ENCODE measurements at regions not wholly inside any gene's neighbourhood (a gene's known extent, or its start where the extent isn't known, plus 50 kb on each side); places are given as distances from the start of the nearest gene placed in this dataset.

DNA sequence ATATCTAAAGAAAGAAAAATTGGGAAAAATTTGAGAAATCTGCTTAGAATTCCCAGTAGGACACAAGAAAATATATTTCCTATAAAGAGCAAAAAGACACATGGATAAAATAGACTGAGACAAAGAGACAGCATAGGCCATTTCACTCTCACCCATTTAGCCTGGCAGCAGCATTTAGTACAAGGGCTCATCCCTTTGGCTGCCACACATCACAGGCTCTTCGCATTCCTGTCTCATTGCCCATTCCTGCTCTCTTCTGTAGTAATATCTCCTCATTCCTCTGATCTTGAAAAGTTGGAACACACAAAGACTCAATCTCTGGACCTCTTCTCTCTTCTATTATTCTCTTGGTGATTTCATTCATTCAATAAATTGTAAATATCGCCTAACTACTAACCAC, 162.6 kb downstream of the SOX11 start:
- no peaks in the 10 kb centered on the region for H3K36me3 Mint-ChIP-seq
- no peak overlapping the region for H3K27ac Mint-ChIP-seq
- H3K27me3 Mint-ChIP-seq (ENCODE audit: low read depth in 3 of 3) = peaks cover 0 to 1% (median 0%) of the 10 kb centered on the region in 3 donors
- H3K4me3 Mint-ChIP-seq = no peak overlapping the region
- no peaks in the 10 kb centered on the region for H3K4me1 Mint-ChIP-seq
- DNase-seq = no peak
- H3K9me3 Mint-ChIP-seq = peaks cover 4 to 32% (median 11%) of the 10 kb centered on the region in 6 donors

DNA sequence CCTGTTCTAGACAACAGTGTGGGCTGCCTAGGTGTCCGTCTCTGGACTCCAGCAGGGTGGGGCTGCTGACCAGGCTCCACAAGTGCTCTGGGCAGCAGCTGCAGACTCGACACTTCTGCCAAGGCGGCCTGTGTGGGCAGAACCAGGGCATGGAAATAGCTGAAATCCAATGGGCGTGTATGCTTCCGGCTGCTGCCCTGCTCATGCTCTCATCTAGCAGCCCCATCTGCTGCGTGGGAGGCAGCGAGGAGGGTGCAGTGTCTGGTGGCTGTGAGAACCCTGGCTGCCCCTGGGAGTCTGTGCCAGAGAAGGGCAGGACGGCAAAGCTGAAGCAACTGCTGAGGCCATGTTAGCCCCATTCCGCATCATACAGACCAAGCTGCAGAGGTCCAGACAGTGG, 174.9 kb downstream of the SOX11 start:
- no peak for DNase-seq
- Mint-ChIP-seq H3K4me3 (no peak overlapping the region), H3K9me3 (peaks cover 3 to 28% (median 13%) of the 10 kb centered on the region in 6 donors), H3K27ac (no peak overlapping the region), H3K4me1 (no peaks in the 10 kb centered on the region), H3K36me3 (no peaks in the 10 kb centered on the region), H3K27me3 (ENCODE audit: low read depth in 3 of 3) (peaks cover 0 to 5% (median 3%) of the 10 kb centered on the region in 3 donors)

DNA sequence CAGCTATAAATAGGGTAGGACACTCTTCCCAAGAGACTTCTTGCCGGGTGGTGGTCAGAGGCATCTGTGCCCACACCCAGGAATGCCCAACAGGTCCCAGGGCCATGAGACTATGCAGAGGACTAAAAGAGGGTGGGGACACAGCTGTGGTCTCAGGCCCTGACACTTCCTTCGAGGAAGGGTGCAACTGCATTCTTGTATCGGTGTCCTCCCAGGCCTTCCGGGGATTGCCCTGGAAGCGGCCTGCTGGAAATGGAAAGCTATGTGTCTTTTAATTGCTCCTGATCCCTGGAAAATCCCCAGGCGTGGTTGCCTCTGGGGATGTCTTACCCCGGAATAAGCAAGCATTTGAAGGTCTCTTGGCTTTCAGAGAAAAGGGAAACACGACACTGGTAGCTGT, 176.7 kb downstream of the SOX11 start:
- H3K4me3 Mint-ChIP-seq = no peak overlapping the region
- DNase-seq = no peak
- H3K4me1 Mint-ChIP-seq = no peaks in the 10 kb centered on the region
- H3K36me3 Mint-ChIP-seq = no peaks in the 10 kb centered on the region
- H3K27me3 Mint-ChIP-seq (ENCODE audit: low read depth in 3 of 3) = peaks cover 0 to 5% (median 3%) of the 10 kb centered on the region in 3 donors
- peaks cover 3 to 30% (median 16%) of the 10 kb centered on the region in 6 donors for H3K9me3 Mint-ChIP-seq
- no peak overlapping the region for H3K27ac Mint-ChIP-seq

DNA sequence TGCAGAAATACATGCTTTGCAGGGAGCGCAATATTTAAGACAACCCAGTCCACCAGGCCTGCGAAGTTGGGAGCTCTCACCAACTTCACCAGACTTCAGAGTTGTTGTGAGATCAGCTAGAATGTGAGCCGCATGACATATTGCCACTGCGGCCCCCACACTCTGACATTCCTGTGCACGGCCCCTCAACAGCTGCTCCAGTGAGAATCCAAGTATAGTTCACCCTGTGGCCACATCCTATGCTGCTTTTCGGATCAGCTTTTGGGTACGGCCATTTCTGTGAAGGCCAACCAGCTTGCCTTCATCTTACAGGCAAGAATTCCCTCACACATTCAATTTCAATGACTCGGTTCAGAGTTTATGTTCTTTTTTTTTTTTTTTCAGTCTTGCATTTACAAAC, 177.8 kb downstream of the SOX11 start:
- no peak for DNase-seq
- H3K9me3 Mint-ChIP-seq = peaks cover 3 to 28% (median 9%) of the 10 kb centered on the region in 6 donors
- no peaks in the 10 kb centered on the region for H3K4me1 Mint-ChIP-seq
- no peak overlapping the region for H3K27ac Mint-ChIP-seq
- H3K27me3 Mint-ChIP-seq (ENCODE audit: low read depth in 3 of 3) = peaks cover 0 to 3% (median 0%) of the 10 kb centered on the region in 3 donors
- H3K4me3 Mint-ChIP-seq = no peak overlapping the region
- H3K36me3 Mint-ChIP-seq = no peaks in the 10 kb centered on the region

DNA sequence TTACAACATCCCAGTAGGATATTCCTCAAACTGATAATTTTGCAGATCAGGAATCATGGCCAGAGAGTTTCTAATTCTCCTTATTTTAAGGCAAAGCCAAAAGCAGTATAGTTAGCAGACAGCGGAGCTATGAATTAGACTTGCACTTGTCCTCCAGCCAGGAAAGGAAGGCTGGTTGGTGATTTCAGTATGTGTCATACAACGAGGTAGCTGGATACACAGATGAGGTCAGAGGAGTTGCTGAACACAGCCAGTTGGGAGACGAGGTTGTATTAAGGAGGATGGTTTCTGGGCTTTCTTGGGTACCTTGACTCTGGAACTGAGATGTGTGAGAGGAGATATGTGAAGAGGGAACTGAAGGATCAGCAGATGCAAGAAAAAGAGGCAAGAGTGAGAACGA, 185.2 kb downstream of the SOX11 start:
- DNase-seq = no peak
- Mint-ChIP-seq H3K4me1 (no peaks in the 10 kb centered on the region), H3K27ac (no peak overlapping the region), H3K9me3 (peaks cover 0 to 28% (median 8%) of the 10 kb centered on the region in 6 donors), H3K36me3 (no peaks in the 10 kb centered on the region), H3K27me3 (ENCODE audit: low read depth in 3 of 3) (no peaks in the 10 kb centered on the region), H3K4me3 (no peak overlapping the region)

DNA sequence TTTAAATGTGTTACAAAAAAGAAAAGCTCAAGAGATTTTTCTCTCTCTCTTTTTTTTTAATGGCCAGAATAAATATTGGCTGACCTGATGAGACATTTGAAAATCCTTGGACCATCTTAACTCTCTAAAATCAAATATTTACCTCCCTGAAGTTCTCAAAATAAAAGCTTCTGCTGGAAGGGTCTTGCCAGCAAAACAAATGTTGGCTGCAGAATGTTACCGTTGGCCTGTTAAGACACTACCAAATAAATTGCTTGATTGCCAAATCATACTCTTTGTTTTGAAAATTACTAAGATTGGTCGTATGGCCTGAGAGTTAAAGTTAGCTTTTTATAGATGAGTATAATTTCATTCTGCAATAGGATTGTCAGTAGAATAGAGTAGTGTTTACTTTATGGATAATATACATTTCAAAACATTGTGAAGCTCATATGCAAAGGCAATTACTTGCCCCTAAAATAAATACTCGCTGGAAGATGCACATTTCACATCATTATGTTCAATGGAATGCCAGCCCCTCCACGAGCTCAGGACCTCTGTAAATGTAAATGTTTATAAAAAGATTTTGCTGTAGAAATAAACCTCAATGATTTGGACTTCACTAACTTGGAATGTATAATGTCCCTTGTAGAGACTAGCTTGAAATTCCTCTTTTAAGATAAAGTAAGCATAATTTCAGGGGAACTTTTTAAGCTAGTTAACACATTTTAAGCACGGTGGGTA, 193.4 kb downstream of the SOX11 start:
- Mint-ChIP-seq H3K27me3 (ENCODE audit: low read depth in 3 of 3) (peaks cover 0 to 2% (median 0%) of the 10 kb centered on the region in 3 donors), H3K36me3 (peaks cover 0 to 4% (median 0%) of the 10 kb centered on the region in 3 donors), H3K27ac (no peak overlapping the region), H3K4me1 (no peaks in the 10 kb centered on the region), H3K4me3 (no peak overlapping the region), H3K9me3 (peaks cover 2 to 30% (median 8%) of the 10 kb centered on the region in 6 donors)
- no peak for DNase-seq

DNA sequence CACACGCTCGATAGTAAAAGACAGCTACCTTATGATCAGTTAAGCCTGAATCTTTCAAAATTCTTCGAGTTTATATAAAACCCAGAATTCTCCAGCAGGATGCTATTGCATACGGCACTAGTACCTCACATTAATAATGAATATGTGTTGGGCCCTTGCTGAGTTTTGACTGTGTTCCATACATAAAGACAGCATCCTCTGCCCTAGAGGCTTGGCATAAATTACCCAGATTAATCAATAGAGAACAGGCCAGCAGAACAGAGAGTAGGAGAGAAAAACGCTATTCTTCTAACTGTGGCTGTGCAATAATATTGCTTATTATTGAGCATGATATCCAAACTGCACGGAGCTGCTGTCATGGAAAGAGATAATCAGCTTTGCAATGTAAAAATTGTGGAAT, 194.3 kb downstream of the SOX11 start:
- no peaks in the 10 kb centered on the region for H3K4me1 Mint-ChIP-seq
- H3K36me3 Mint-ChIP-seq = peaks cover 0 to 4% (median 0%) of the 10 kb centered on the region in 3 donors
- H3K9me3 Mint-ChIP-seq = peaks cover 2 to 29% (median 8%) of the 10 kb centered on the region in 6 donors
- H3K4me3 Mint-ChIP-seq = no peak overlapping the region
- H3K27me3 Mint-ChIP-seq (ENCODE audit: low read depth in 3 of 3) = peaks cover 0 to 2% (median 0%) of the 10 kb centered on the region in 3 donors
- no peak for DNase-seq
- no peak overlapping the region for H3K27ac Mint-ChIP-seq

DNA sequence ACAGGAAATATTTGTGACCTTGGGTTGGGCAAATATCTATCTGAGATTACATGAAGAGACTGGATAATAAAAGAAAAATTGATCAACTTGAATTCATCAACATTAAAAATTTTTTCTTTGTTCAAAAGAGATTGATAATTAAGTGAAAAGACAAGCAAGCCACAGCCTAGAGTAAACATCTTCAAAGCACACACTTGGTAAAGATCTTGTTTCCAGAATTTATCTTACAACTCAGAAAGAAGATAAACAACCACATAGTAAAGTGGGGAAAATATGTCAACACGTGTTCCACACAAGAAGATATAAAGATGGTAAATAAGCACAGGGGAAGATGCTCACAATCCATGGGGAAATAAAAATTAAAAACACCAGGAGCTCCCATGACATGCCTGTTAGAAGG, 195.9 kb downstream of the SOX11 start:
- Mint-ChIP-seq H3K4me3 (no peak overlapping the region), H3K36me3 (peaks cover 0 to 4% (median 0%) of the 10 kb centered on the region in 3 donors), H3K27me3 (ENCODE audit: low read depth in 3 of 3) (peaks cover 0 to 2% (median 0%) of the 10 kb centered on the region in 3 donors), H3K4me1 (no peaks in the 10 kb centered on the region), H3K9me3 (peaks cover 3 to 19% (median 11%) of the 10 kb centered on the region in 6 donors), H3K27ac (no peak overlapping the region)
- no peak for DNase-seq

DNA sequence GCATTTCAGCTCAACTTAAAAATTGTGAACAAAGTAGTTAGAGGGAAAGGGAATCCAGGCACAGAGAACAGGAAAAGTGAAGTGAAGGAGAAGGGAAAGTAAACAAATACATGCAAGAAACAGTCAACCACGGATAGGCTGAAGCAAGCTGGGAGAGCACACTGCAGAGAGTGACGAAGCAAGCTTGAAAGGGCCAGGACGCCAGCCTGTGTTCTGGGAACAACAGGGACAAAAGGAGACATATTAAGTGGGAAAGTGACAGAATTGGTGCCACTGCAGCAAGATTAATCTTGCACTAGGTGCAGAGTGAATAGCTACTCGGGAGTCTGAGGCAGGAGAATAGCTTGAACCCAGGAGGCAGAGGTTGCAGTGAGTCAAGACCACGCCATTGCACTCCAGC, 197.3 kb downstream of the SOX11 start:
- Mint-ChIP-seq H3K36me3 (peaks cover 0 to 4% (median 0%) of the 10 kb centered on the region in 3 donors), H3K27ac (no peak overlapping the region), H3K4me1 (no peaks in the 10 kb centered on the region), H3K27me3 (ENCODE audit: low read depth in 3 of 3) (peaks cover 0 to 2% (median 0%) of the 10 kb centered on the region in 3 donors), H3K9me3 (peaks cover 5 to 32% (median 14%) of the 10 kb centered on the region in 6 donors), H3K4me3 (no peak overlapping the region)
- no peak for DNase-seq

DNA sequence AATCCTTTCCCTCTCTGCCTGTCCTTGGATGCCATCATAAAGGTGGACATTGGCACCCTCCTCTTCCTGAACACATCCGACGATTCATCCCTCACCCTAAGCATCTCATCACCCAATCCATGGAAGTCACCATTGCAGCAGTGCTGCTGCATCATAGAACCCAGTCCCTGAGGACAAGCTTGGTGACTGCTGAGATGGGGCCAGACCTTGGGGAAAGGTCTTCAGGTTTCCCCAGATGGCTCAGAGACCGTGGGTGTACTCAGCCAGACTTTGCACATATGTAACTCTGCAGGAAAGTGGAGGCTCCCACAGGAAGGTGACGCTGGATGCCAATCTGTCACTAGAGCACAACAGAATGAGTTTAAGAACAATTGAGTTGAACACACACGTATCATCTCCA, 202.2 kb downstream of the SOX11 start:
- Mint-ChIP-seq H3K27me3 (ENCODE audit: low read depth in 3 of 3) (peaks cover 0 to 2% (median 0%) of the 10 kb centered on the region in 3 donors), H3K9me3 (peaks cover 4 to 26% (median 21%) of the 10 kb centered on the region in 6 donors), H3K27ac (no peak overlapping the region), H3K36me3 (no peaks in the 10 kb centered on the region), H3K4me1 (no peaks in the 10 kb centered on the region), H3K4me3 (no peak overlapping the region)
- DNase-seq = no peak

DNA sequence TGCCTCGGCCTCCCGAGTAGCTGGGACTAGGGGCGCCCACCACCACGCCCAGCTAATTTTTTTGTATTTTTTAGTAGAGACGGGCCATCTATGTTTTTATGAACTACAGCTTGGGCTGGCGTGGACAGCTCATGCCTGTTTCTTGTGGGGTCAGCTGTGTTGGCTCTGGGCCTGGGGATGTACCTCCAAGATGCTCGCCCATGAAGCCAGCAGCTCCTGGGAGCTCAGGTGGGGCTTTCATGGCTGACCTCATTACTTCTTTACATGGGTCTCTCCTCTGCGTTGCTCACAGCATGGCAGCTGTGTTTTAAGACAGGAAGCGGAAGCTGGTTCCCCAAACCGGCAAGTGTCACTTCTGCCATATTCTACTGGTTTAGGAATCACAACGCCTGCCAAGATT, 203.1 kb downstream of the SOX11 start:
- H3K9me3 Mint-ChIP-seq = peaks cover 2 to 24% (median 19%) of the 10 kb centered on the region in 6 donors
- H3K4me3 Mint-ChIP-seq = no peak overlapping the region
- no peak for DNase-seq
- no peak overlapping the region for H3K27ac Mint-ChIP-seq
- no peaks in the 10 kb centered on the region for H3K4me1 Mint-ChIP-seq
- H3K36me3 Mint-ChIP-seq = no peaks in the 10 kb centered on the region
- no peaks in the 10 kb centered on the region for H3K27me3 Mint-ChIP-seq (ENCODE audit: low read depth in 3 of 3)

DNA sequence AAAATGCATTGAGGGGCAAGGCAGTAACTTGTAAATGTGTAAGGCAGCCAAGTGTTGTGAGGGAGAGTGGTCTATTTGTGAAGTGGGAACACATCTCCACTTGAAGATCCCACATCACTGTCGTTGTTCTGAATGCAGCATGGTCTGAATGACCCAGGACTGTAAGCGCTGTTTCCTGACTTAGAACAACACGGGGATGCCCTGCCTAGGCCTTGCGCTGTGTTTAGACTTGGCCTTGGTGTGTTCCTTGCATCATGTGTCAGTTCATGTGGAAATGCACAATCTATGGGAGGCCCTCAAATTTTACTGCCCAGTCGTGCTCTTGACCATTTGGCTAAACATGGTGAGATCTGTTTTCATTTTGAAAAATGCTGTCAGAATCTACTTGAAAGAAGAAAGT, 205.1 kb downstream of the SOX11 start:
- Mint-ChIP-seq H3K27ac (no peak overlapping the region), H3K27me3 (ENCODE audit: low read depth in 3 of 3) (no peaks in the 10 kb centered on the region), H3K36me3 (no peaks in the 10 kb centered on the region), H3K4me1 (no peaks in the 10 kb centered on the region), H3K9me3 (peaks cover 2 to 23% (median 20%) of the 10 kb centered on the region in 6 donors), H3K4me3 (no peak overlapping the region)
- no peak for DNase-seq

DNA sequence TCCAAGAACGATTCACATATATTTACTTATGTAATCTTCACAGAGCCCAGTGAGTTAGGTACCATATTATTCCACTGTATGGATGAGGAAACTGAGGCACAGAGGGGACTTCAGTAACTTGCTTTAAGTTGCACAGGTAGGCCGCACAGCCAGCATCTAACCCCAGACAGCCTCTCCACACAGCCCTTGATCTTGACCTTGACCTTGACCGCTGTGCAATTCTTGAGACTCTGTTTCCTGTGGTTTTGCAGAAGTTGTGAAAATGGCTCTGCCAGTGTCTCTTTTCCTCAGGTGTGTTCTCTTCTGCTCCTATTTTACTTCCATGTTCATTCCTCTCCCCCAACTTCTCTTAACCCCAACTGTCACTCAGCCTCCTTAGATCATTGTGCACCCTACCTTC, 206.5 kb downstream of the SOX11 start:
- H3K4me3 Mint-ChIP-seq = no peak overlapping the region
- H3K36me3 Mint-ChIP-seq = no peaks in the 10 kb centered on the region
- no peak overlapping the region for H3K27ac Mint-ChIP-seq
- H3K4me1 Mint-ChIP-seq = no peaks in the 10 kb centered on the region
- no peak for DNase-seq
- H3K27me3 Mint-ChIP-seq (ENCODE audit: low read depth in 3 of 3) = no peaks in the 10 kb centered on the region
- H3K9me3 Mint-ChIP-seq = peaks cover 1 to 17% (median 15%) of the 10 kb centered on the region in 6 donors

DNA sequence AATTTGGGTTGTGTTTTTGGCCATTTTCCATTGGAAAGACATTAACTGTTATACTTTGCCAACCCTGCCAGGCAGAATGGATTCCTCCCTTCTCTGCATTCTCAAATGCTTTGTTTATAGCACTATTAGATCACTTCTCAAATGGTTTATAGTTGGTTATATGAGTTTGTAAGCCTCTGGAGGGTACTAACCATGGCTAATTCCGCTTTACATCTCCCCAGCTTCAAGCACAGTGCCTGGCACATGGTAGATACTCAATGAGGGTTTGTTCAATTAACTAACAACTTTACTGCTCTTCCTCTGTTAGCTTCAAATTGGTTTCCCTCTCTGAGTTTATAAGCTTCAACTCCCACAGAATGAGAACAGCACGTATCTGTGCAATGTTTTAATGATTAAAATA, 213.5 kb downstream of the SOX11 start:
- H3K27ac Mint-ChIP-seq = no peak overlapping the region
- H3K36me3 Mint-ChIP-seq = no peaks in the 10 kb centered on the region
- peaks cover 0 to 2% (median 2%) of the 10 kb centered on the region in 3 donors for H3K27me3 Mint-ChIP-seq (ENCODE audit: low read depth in 3 of 3)
- no peak overlapping the region for H3K4me3 Mint-ChIP-seq
- DNase-seq = no peak
- no peaks in the 10 kb centered on the region for H3K4me1 Mint-ChIP-seq
- H3K9me3 Mint-ChIP-seq = peaks cover 0 to 27% (median 2%) of the 10 kb centered on the region in 6 donors

DNA sequence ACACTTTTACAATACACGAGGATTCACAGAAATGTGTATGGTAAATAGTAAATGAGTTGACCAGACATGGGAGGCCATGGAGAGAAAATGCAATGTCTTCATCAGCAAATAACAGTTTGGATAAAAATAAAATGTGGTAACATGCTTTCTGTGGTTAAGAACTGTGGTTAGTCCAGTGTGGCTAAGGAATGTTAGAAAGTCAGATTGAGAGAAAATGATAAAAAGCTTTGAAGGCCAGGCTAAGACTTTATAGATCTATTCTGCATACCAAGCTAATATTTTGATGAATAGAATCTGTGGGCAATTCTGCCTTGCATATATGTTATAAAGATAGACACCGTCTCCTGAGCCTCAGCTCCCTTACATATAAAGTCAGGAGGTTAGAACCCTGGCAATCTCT, 215.9 kb downstream of the SOX11 start:
- Mint-ChIP-seq H3K36me3 (no peaks in the 10 kb centered on the region), H3K27me3 (ENCODE audit: low read depth in 3 of 3) (peaks cover 0 to 2% (median 2%) of the 10 kb centered on the region in 3 donors), H3K4me3 (no peak overlapping the region), H3K27ac (no peak overlapping the region), H3K9me3 (peaks cover 0 to 34% (median 3%) of the 10 kb centered on the region in 6 donors), H3K4me1 (no peaks in the 10 kb centered on the region)
- no peak for DNase-seq
